Gastroesophageal sphincter (tissue), 3 donors: ENCODE measurements at regions not wholly inside any gene's neighbourhood (a gene's known extent, or its start where the extent isn't known, plus 50 kb on each side); places are given as distances from the start of the nearest gene placed in this dataset.

Source experiments
- EP300 ChIP-seq: sonication (generic); formaldehyde crosslinking; IDR thresholded peaks from one replicate; pipeline ENCODE4 v1.6.1; 2017; ENCODE audit warnings: antibody characterized with exemption, mild to moderate bottlenecking
- POLR2A ChIP-seq, 2 donors: fragments of 450-650 bp; IDR thresholded peaks; one replicate each; pipeline ENCODE4 v1.6.1; 2017; ENCODE audit warnings: antibody characterized with exemption in 2 of 2, mild to moderate bottlenecking in 2 of 2, moderate library complexity in 1 of 2
- TF ChIP-seq, protein P1 (sequence below), 4 experiments: fragments of 200-600 bp in 2 of 4; fragments of 450-650 bp in 2 of 4; sonication (generic) in 1 of 4; IDR thresholded peaks; one replicate each; pipeline ENCODE4 v1.5.1; 2017 to 2019; ENCODE audit warnings: antibody characterized with exemption in 4 of 4, mild to moderate bottlenecking in 2 of 4, moderate library complexity in 2 of 4

DNA sequence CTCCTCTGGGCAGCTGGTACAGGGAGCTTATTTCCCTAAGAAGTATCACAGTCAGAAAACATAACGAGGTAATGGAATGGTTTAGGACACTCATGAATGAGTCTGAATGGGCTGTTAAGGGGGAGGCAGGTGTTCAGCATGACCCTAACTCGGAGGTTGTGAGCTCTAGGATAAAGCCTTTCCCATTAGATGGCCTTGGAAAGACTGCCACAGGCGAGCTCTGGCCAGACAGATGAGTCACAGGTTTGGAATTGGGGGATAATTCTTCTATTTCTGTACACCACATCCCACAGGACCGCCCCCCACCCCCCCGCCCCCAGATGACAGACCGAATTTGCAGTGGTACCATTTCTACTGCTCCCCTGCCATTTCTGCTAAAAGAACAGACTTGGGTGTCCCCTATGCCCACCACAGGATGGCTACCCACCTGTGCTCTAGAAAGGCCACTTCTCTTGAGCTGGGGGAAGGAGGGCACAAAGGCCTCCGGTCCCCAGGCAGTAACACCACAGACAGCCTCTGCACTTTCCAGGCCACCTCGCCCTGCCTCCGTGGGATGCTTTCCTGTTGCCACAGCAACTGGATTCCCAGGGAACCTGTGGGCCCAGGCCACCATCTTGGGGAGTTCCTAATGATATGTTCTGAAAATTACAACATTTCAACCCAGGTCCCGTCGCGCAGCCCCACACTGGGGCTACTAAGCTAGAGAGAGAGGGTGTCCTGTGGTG, 76.7 kb downstream of the TRIM29 start:
- TF ChIP-seq POLR2A (IDR thresholded peaks at IDR 0.05) (no peak), EP300 (no peak)
- TF ChIP-seq, protein P1, sequence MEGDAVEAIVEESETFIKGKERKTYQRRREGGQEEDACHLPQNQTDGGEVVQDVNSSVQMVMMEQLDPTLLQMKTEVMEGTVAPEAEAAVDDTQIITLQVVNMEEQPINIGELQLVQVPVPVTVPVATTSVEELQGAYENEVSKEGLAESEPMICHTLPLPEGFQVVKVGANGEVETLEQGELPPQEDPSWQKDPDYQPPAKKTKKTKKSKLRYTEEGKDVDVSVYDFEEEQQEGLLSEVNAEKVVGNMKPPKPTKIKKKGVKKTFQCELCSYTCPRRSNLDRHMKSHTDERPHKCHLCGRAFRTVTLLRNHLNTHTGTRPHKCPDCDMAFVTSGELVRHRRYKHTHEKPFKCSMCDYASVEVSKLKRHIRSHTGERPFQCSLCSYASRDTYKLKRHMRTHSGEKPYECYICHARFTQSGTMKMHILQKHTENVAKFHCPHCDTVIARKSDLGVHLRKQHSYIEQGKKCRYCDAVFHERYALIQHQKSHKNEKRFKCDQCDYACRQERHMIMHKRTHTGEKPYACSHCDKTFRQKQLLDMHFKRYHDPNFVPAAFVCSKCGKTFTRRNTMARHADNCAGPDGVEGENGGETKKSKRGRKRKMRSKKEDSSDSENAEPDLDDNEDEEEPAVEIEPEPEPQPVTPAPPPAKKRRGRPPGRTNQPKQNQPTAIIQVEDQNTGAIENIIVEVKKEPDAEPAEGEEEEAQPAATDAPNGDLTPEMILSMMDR (IDR thresholded peaks at IDR 0.05) = no peak
